ENCODE measurements at regions not wholly inside any gene's neighbourhood (a gene's known extent, or its start where the extent isn't known, plus 50 kb on each side); places are given as distances from the start of the nearest gene placed in this dataset.

GRCh38 chr6:63492476-63492875 lies 79.8 kb upstream of the LOC128125822 start:
- no peak overlapping the region for H2AFZ ChIP-seq
- no peaks in the 10 kb centered on the region for H3K27me3 ChIP-seq (ENCODE audit: control insufficient read depth, insufficient read depth, low read length)
- no peak overlapping the region for H3K4me3 ChIP-seq (ENCODE audit: low read depth, low read length)
- H3K36me3 ChIP-seq (ENCODE audit: control insufficient read depth, insufficient read depth, low read length) = no peaks in the 10 kb centered on the region
- H3K4me1 ChIP-seq = no peaks in the 10 kb centered on the region
- no peaks in the 10 kb centered on the region for H3K79me2 ChIP-seq
- TF ChIP-seq CTCF (IDR thresholded peaks at IDR 0.05) = no peak
- no peak overlapping the region for H3K9ac ChIP-seq
- no peak overlapping the region for H3K27ac ChIP-seq
- H3K4me2 ChIP-seq (ENCODE audit: low read length) = no peak overlapping the region
- H3K9me3 ChIP-seq (ENCODE audit: control insufficient read depth, low read length) = no peaks in the 10 kb centered on the region

GRCh38 chr6:63493557-63493956 lies 78.7 kb upstream of the LOC128125822 start:
- H3K36me3 ChIP-seq (ENCODE audit: control insufficient read depth, insufficient read depth, low read length) = no peaks in the 10 kb centered on the region
- no peaks in the 10 kb centered on the region for H3K27me3 ChIP-seq (ENCODE audit: control insufficient read depth, insufficient read depth, low read length)
- H3K4me3 ChIP-seq (ENCODE audit: low read depth, low read length) = no peak overlapping the region
- no peaks in the 10 kb centered on the region for H3K79me2 ChIP-seq
- no peaks in the 10 kb centered on the region for H3K9me3 ChIP-seq (ENCODE audit: control insufficient read depth, low read length)
- H3K9ac ChIP-seq = no peak overlapping the region
- no peak overlapping the region for H3K4me2 ChIP-seq (ENCODE audit: low read length)
- no peak overlapping the region for H3K27ac ChIP-seq
- no peak overlapping the region for H2AFZ ChIP-seq
- no peak for TF ChIP-seq CTCF (IDR thresholded peaks at IDR 0.05)
- no peaks in the 10 kb centered on the region for H3K4me1 ChIP-seq

DNA sequence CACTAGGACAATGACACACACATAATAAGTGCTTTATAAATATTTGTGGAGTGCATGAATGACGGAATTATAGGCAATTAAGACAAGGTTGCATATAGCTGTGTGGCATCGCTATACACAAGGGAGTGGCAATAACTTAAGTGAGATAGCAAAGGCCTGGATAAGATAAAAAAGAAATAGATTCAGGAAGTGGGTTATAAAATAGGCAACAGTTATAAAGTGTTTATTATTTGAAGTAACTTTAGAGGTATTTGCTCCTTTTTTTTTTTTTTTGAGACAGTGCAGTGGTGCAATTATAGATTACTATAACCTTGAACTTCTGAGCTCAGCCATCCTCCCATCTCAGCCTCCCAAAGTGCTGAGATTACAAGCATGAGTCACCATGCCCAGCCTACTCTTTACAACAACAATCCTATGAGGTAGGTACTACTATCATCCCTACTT lies 75.9 kb upstream of the LOC128125822 start:
- H2AFZ ChIP-seq = no peak overlapping the region
- H3K27ac ChIP-seq = no peak overlapping the region
- no peaks in the 10 kb centered on the region for H3K27me3 ChIP-seq (ENCODE audit: control insufficient read depth, insufficient read depth, low read length)
- H3K4me3 ChIP-seq (ENCODE audit: low read depth, low read length) = no peak overlapping the region
- no peak overlapping the region for H3K4me2 ChIP-seq (ENCODE audit: low read length)
- H3K36me3 ChIP-seq (ENCODE audit: control insufficient read depth, insufficient read depth, low read length) = no peaks in the 10 kb centered on the region
- H3K4me1 ChIP-seq = no peaks in the 10 kb centered on the region
- TF ChIP-seq CTCF (IDR thresholded peaks at IDR 0.05) = no peak
- H3K9ac ChIP-seq = no peak overlapping the region
- no peaks in the 10 kb centered on the region for H3K9me3 ChIP-seq (ENCODE audit: control insufficient read depth, low read length)
- no peaks in the 10 kb centered on the region for H3K79me2 ChIP-seq

GRCh38 chr6:63502156-63502555 lies 70.1 kb upstream of the LOC128125822 start:
- no peak overlapping the region for H2AFZ ChIP-seq
- H3K4me2 ChIP-seq (ENCODE audit: low read length) = no peak overlapping the region
- no peaks in the 10 kb centered on the region for H3K4me1 ChIP-seq
- H3K79me2 ChIP-seq = no peaks in the 10 kb centered on the region
- no peaks in the 10 kb centered on the region for H3K27me3 ChIP-seq (ENCODE audit: control insufficient read depth, insufficient read depth, low read length)
- H3K4me3 ChIP-seq (ENCODE audit: low read depth, low read length) = no peak overlapping the region
- no peaks in the 10 kb centered on the region for H3K9me3 ChIP-seq (ENCODE audit: control insufficient read depth, low read length)
- no peak overlapping the region for H3K9ac ChIP-seq
- H3K27ac ChIP-seq = no peak overlapping the region
- TF ChIP-seq CTCF (IDR thresholded peaks at IDR 0.05) = no peak
- H3K36me3 ChIP-seq (ENCODE audit: control insufficient read depth, insufficient read depth, low read length) = no peaks in the 10 kb centered on the region

- Histone ChIP-seq H3K9me3 (ENCODE audit: control insufficient read depth, low read length) (no peaks in the 10 kb centered on the region), H3K4me3 (ENCODE audit: low read depth, low read length) (no peak overlapping the region), H2AFZ (no peak overlapping the region), H3K4me2 (ENCODE audit: low read length) (no peak overlapping the region), H3K4me1 (no peaks in the 10 kb centered on the region), H3K27ac (no peak overlapping the region), H3K36me3 (ENCODE audit: control insufficient read depth, insufficient read depth, low read length) (no peaks in the 10 kb centered on the region), H3K79me2 (no peaks in the 10 kb centered on the region), H3K9ac (no peak overlapping the region), H3K27me3 (ENCODE audit: control insufficient read depth, insufficient read depth, low read length) (no peaks in the 10 kb centered on the region)
- no peak for TF ChIP-seq CTCF (IDR thresholded peaks at IDR 0.05)
Measured at GRCh38 chr6:63503199-63503598, 69.1 kb upstream of the LOC128125822 start.

Data from parathyroid adenoma (tissue), 2 donors.